ENCODE measurements at regions not wholly inside any gene's neighbourhood (a gene's known extent, or its start where the extent isn't known, plus 50 kb on each side); places are given as distances from the start of the nearest gene placed in this dataset.

DNA sequence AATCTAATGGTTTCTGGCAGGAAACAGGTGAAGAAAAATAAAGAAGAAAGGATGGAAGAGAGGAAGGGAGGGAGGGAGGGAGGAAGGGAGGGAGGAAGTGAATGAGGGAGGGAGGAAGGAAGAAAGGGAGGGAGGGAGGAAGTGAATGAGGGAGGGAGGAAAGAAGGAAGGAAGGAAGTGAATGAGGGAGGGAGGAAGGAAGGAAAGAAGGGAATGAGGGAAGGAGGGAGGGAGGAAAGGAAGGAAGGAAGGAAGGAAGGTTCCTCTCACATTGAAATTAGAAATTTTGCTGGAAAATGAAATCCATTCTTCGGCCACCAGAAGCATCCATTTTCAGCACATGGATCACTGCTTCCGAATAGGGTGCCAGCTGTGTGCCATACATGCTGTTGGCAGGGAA lies 62.2 kb upstream of the PELI2 start:
- dilution Hi-C loops (cut with MboI; ENCODE audit: extremely low pct_ligation_motif_present, low sequenced_read_pairs) (no loop called here), intact Hi-C loops (cut with micrococcal nuclease) (no loop called here)
- Histone ChIP-seq H3K4me1 (ENCODE audit: control insufficient read depth, extremely low read depth, insufficient read depth, low read length) (no peaks in the 10 kb centered on the region), H3K36me3 (ENCODE audit: control insufficient read depth in 2 of 2, extremely low read depth in 1 of 2, insufficient read depth in 2 of 2, low read length in 2 of 2) (no peaks in the 10 kb centered on the region), H3K4me2 (ENCODE audit: insufficient read depth, low read length) (no peak overlapping the region), H2AFZ (ENCODE audit: low read depth, low read length) (no peak overlapping the region), H3K4me3 (replicated peaks in 1 of 3; ENCODE audit: insufficient read depth in 1 of 3, low read depth in 1 of 3, low read length in 3 of 3) (no peak overlapping the region), H3K9me1 (replicated peaks; ENCODE audit: control insufficient read depth, extremely low read depth, insufficient read depth, low read length) (no peaks in the 10 kb centered on the region), H4K20me1 (replicated peaks; ENCODE audit: control insufficient read depth, extremely low read depth, insufficient read depth, low read length) (no peaks in the 10 kb centered on the region), H3K9ac (replicated peaks; ENCODE audit: extremely low read depth, insufficient read depth, low read length) (no peak overlapping the region), H3K79me2 (ENCODE audit: control insufficient read depth, insufficient read depth, low read length) (no peaks in the 10 kb centered on the region), H3K9me3 (replicated peaks; ENCODE audit: control insufficient read depth, insufficient read depth, low read length) (no peaks in the 10 kb centered on the region), H3K27ac (ENCODE audit: insufficient read depth, low read depth, low read length) (no peak overlapping the region), H3K27me3 (ENCODE audit: control insufficient read depth in 2 of 2, insufficient read depth in 2 of 2, low read length in 2 of 2) (peaks cover 5 to 6% of the 10 kb centered on the region in 2 experiments)
- POLR2A ChIA-PET = no interaction called here
- FAIRE-seq (no peak), DNase-seq (ENCODE audit: low read depth, low spot score) (no peak)
- TF ChIP-seq GATA2 (IDR thresholded peaks at IDR 0.05; ENCODE audit: insufficient read depth, insufficient read length, low read depth, low read length) (no peak), FOS (IDR thresholded peaks at IDR 0.05; ENCODE audit: borderline replicate concordance, insufficient read depth, low read length) (no peak), POLR2A (IDR thresholded peaks at IDR 0.05; ENCODE audit: low read depth, low read length) (no peak), JUN (IDR thresholded peaks at IDR 0.05; ENCODE audit: borderline replicate concordance, insufficient read depth, insufficient read length, low read depth) (no peak), POLR2AphosphoS5 (IDR thresholded peaks at IDR 0.05; ENCODE audit: insufficient read depth, low read depth, low read length) (no peak)
- TF ChIP-seq, protein P1, sequence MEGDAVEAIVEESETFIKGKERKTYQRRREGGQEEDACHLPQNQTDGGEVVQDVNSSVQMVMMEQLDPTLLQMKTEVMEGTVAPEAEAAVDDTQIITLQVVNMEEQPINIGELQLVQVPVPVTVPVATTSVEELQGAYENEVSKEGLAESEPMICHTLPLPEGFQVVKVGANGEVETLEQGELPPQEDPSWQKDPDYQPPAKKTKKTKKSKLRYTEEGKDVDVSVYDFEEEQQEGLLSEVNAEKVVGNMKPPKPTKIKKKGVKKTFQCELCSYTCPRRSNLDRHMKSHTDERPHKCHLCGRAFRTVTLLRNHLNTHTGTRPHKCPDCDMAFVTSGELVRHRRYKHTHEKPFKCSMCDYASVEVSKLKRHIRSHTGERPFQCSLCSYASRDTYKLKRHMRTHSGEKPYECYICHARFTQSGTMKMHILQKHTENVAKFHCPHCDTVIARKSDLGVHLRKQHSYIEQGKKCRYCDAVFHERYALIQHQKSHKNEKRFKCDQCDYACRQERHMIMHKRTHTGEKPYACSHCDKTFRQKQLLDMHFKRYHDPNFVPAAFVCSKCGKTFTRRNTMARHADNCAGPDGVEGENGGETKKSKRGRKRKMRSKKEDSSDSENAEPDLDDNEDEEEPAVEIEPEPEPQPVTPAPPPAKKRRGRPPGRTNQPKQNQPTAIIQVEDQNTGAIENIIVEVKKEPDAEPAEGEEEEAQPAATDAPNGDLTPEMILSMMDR (IDR thresholded peaks at IDR 0.05; ENCODE audit: extremely low read depth in 1 of 2, insufficient read depth in 1 of 2, low read depth in 1 of 2, low read length in 2 of 2) = no peak
- no TSS peak for BruUV-seq (replicated peaks)
- CTCF ChIA-PET = no interaction called here
